Spleen (tissue), 11 donors: ENCODE measurements at regions not wholly inside any gene's neighbourhood (a gene's known extent, or its start where the extent isn't known, plus 50 kb on each side); places are given as distances from the start of the nearest gene placed in this dataset.

Experiments
- DNase-seq: peaks from one replicate; pipeline ENCODE4 v3.0.0-alpha.2; 2020
- H3K27ac ChIP-seq, 8 donors: fragments of 200-600 bp; sonication (generic) in 7 of 8; 1 replicate in 4 of 8; 2 replicates in 4 of 8; pipeline versions ENCODE4 v1.5.0 to v1.8.0; 2016 to 2021; ENCODE audit warnings: inconsistent platforms in 4 of 8, mild to moderate bottlenecking in 4 of 8, moderate library complexity in 1 of 8
- H3K27me3 ChIP-seq, 7 donors: fragments of 200-600 bp; sonication (generic) in 6 of 7; replicated peaks in 1 of 7; 1 replicate in 4 of 7; 2 replicates in 3 of 7; pipeline versions ENCODE4 v1.5.0 to v1.8.0; 2016 to 2021; ENCODE audit warnings: inconsistent platforms in 3 of 7, mild to moderate bottlenecking in 1 of 7
- H3K36me3 ChIP-seq, 6 donors: fragments of 200-600 bp; sonication (generic) in 5 of 6; 1 replicate in 4 of 6; 2 replicates in 2 of 6; pipeline versions ENCODE4 v1.5.0 to v1.8.0; 2016 to 2021; ENCODE audit warnings: inconsistent platforms in 2 of 6
- H3K4me1 ChIP-seq, 6 donors: fragments of 200-600 bp; sonication (generic) in 5 of 6; 1 replicate in 3 of 6; 2 replicates in 3 of 6; pipeline versions ENCODE4 v1.5.0 to v1.8.0; 2016 to 2021; ENCODE audit warnings: inconsistent platforms in 3 of 6
- H3K4me3 ChIP-seq, 8 donors: fragments of 200-600 bp; sonication (generic) in 7 of 8; 1 replicate in 4 of 8; 2 replicates in 4 of 8; pipeline versions ENCODE4 v1.5.0 to v1.8.0; 2016 to 2021; ENCODE audit warnings: inconsistent platforms in 4 of 8, mild to moderate bottlenecking in 4 of 8, moderate library complexity in 2 of 8
- H3K9me3 ChIP-seq, 8 donors: fragments of 200-600 bp; sonication (generic) in 7 of 8; 1 replicate in 4 of 8; 2 replicates in 4 of 8; pipeline versions ENCODE4 v1.5.0 to v1.8.0; 2016 to 2021; ENCODE audit warnings: inconsistent platforms in 4 of 8
- POLR2A ChIP-seq, 3 donors: fragments of 450-650 bp; IDR thresholded peaks; one replicate each; pipeline ENCODE4 v1.5.1; 2017; ENCODE audit warnings: antibody characterized with exemption in 3 of 3, mild to moderate bottlenecking in 1 of 3
- POLR2AphosphoS5 ChIP-seq, 3 donors: sonication (generic); formaldehyde crosslinking; IDR thresholded peaks; one replicate each; pipeline ENCODE4 v1.5.1; 2017; ENCODE audit warnings: antibody characterized with exemption in 3 of 3
- WGBS, 5 donors: extraction: QIAGEN DNeasy Blood & Tissue Kit in 3 of 5; methylation state at CpG; one replicate each; pipeline versions ENCODE4 v1.1.5 to v1.1.7; 2013 to 2018; 5-methylcytosine and 5-hydroxymethylcytosine counted together
- intact Hi-C: fragments of 100-400 bp; cut with DNase I; formaldehyde crosslinking; loops from one replicate; pipeline ENCODE4 v1.15.0; 2023; ENCODE audit warnings: low total_unique reads
- TF ChIP-seq, protein P1 (sequence below), 11 experiments: fragments of 200-600 bp in 7 of 11; fragments of 450-650 bp in 4 of 11; sonication (generic) in 4 of 11; IDR thresholded peaks in 8 of 11; conservative IDR thresholded peaks in 3 of 11; 1 replicate in 7 of 11; 2 replicates in 4 of 11; pipeline versions ENCODE4 v1.4.0 to v1.8.0; 2016 to 2021; ENCODE audit warnings: antibody characterized with exemption in 11 of 11, inconsistent platforms in 4 of 11, mild to moderate bottlenecking in 1 of 11
- donor health status: healthy with polysubstance abuse.
- donor health status: DM: no; HTN: no; CAD: no; lungs with moderate emphysema.
- donor health status: DM: no; HTN: no; CAD: no.
- donor health status: Bipolar disorder and iron deficiency.
- donor health status: healthy.
- donor health status: DM: no; HTN: no; CAD: no.
- donor health status: DM: yes; HTN: yes; CAD: no.

DNA sequence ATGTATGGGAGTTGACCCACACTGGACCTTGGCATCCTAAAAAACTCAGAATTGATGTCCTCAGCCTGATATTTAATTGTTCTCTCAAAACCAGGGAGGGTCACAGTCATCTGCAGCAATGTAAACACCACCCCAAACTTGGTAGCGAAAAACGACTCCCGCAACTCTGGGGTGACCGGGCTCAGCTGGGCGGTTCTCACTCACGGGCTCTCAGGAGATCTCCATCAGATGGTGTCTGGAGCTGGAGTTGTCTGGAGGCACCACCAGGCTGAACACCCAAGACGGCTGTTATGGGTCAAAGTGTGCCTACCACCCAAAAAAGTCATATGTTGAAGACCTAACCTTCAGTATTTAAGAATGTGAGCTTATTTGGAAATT lies 50.9 kb upstream of the NXT1 start:
- Histone ChIP-seq H3K36me3 (no peaks in the 10 kb centered on the region), H3K4me3 (no peak overlapping the region), H3K4me1 (peaks cover 0 to 2% (median 0%) of the 10 kb centered on the region in 6 donors), H3K9me3 (no peaks in the 10 kb centered on the region), H3K27me3 (peaks cover 0 to 22% (median 0%) of the 10 kb centered on the region in 7 donors), H3K27ac (no peak overlapping the region)
- no peak for DNase-seq
- 92 to 97% (median 94%) methylated on average over 7 of the region's 7 CpGs for WGBS, 5 donors
- intact Hi-C loops, result no loop called here
- TF ChIP-seq POLR2AphosphoS5 (IDR thresholded peaks at IDR 0.05), result no peak
- TF ChIP-seq, protein P1, sequence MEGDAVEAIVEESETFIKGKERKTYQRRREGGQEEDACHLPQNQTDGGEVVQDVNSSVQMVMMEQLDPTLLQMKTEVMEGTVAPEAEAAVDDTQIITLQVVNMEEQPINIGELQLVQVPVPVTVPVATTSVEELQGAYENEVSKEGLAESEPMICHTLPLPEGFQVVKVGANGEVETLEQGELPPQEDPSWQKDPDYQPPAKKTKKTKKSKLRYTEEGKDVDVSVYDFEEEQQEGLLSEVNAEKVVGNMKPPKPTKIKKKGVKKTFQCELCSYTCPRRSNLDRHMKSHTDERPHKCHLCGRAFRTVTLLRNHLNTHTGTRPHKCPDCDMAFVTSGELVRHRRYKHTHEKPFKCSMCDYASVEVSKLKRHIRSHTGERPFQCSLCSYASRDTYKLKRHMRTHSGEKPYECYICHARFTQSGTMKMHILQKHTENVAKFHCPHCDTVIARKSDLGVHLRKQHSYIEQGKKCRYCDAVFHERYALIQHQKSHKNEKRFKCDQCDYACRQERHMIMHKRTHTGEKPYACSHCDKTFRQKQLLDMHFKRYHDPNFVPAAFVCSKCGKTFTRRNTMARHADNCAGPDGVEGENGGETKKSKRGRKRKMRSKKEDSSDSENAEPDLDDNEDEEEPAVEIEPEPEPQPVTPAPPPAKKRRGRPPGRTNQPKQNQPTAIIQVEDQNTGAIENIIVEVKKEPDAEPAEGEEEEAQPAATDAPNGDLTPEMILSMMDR (IDR thresholded peaks at IDR 0.05 in 8 of 11, conservative IDR thresholded peaks at IDR 0.05 in 3 of 11), result no peak
- no peak for TF ChIP-seq POLR2A (IDR thresholded peaks at IDR 0.05)

DNA sequence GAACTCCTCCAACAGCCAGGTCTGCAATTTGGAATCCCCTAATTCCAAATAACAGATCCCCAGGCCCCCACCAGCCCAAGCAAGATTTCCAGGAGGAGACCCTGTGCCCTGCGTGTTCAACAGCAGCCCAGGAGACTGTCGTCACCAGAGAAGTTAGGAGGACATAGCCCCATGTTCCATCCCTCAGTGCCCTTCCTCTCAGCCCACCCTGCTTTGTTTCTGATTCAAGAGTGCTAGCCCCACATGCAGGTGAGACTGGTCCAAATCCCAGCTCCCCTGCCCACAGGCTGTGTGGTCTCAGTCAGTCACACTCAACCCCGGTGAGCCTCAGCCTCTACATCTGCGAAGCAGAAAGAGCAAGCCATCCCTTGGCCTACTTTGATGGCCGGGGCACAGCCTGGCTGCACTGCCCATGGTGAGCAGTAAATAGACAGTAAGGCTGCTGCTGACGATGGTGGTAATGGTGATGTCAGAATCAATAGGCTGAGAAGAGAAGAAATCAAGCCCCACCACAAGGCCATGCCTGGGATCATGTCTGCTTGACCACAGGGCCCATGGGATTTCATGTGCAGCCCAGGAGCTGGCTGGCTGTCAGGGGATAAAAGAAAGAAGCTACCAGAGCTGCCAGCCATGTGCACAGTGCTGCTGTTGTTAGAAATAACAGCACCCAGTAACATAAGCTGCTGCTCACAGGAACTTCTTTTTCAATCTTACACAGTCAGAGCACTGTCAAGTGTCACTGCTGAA lies 51.5 kb upstream of the NXT1 start:
- DNase-seq, result no peak
- H3K36me3 ChIP-seq, result no peaks in the 10 kb centered on the region
- TF ChIP-seq POLR2A (IDR thresholded peaks at IDR 0.05) (no peak), POLR2AphosphoS5 (IDR thresholded peaks at IDR 0.05) (no peak)
- TF ChIP-seq, protein P1 (IDR thresholded peaks at IDR 0.05 in 8 of 11, conservative IDR thresholded peaks at IDR 0.05 in 3 of 11), result no peak
- no peak overlapping the region for H3K4me3 ChIP-seq
- no peak overlapping the region for H3K27ac ChIP-seq
- intact Hi-C loops, result no loop called here
- H3K4me1 ChIP-seq, result peaks cover 0 to 8% (median 4%) of the 10 kb centered on the region in 6 donors
- peaks cover 0 to 22% (median 0%) of the 10 kb centered on the region in 7 donors for H3K27me3 ChIP-seq
- no peaks in the 10 kb centered on the region for H3K9me3 ChIP-seq
- 87 to 96% (median 92%) methylated on average over 6 of the region's 6 CpGs for WGBS, 5 donors

DNA sequence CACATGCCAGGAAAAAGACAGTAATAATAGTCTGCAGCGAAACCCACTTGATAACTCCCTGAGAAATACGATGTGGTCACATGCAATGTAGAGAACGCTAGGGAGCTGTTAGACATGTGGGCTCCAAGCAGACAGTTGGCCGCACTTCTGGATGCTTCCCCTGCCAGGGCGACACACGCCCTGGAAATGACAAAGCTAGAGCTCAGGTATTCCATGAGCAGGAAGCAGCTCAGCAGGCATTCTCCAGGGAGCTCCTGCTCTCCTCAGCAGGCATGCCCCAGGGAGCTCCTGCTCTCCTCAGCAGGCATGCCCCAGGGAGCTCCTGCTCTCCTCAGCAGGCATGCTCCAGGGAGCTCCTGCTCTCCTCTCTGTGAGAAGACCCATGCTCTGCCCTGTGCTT lies 52.4 kb upstream of the NXT1 start:
- intact Hi-C loops, result no loop called here
- Histone ChIP-seq H3K36me3 (no peaks in the 10 kb centered on the region), H3K4me3 (no peak overlapping the region), H3K27me3 (peaks cover 0 to 22% (median 0%) of the 10 kb centered on the region in 7 donors), H3K9me3 (no peaks in the 10 kb centered on the region), H3K4me1 (peaks cover 0 to 17% (median 5%) of the 10 kb centered on the region in 6 donors), H3K27ac (no peak overlapping the region)
- TF ChIP-seq, protein P1 (IDR thresholded peaks at IDR 0.05 in 8 of 11, conservative IDR thresholded peaks at IDR 0.05 in 3 of 11), result no peak
- TF ChIP-seq POLR2A (IDR thresholded peaks at IDR 0.05), result no peak
- no peak for TF ChIP-seq POLR2AphosphoS5 (IDR thresholded peaks at IDR 0.05)
- DNase-seq, result no peak
- WGBS, 5 donors, result 90 to 97% (median 92%) methylated on average over 6 of the region's 6 CpGs

DNA sequence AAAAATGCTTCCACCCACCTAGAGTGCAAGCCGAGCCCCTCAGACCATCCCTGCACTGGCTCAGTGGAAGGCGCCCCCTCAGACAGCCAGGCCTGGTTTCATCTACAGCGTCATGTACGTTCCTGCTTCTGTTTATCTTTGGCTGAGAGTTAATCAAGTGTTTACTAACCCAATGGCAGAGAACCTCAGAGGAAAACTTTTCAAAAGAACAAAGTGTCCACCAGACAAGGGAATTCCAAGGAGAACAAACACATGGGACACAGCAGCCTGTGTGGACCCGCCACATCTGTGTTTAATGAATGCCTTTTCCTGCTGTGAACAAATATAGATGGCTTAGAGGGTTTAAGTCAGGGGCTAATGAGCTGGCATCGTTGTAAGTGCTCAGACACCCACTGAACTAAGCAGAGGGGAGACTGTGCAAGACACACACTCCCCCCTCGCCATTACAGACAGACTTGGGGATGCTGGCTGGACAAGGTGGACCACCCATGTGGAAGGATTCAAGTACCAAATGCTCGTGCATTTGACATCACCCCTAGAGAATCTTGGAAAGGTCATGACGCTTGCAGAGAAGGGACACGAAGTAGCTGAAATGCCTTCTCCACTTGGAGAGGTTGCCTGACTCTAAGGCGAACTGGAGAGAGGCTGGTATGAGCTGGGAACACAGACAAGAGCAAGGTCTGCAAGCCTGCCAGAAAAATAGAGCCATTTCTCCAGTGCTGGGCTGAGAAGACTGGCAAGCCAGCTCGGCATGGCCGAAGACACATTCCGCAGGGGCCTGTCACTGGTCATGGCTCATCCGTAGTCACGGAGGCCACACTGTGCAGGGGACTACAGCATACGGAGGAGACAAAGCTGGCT lies 53.5 kb upstream of the NXT1 start:
- no peaks in the 10 kb centered on the region for H3K9me3 ChIP-seq
- DNase-seq, result no peak

More for the DNA sequence above, 53.5 kb upstream of the NXT1 start:
- Histone ChIP-seq H3K27me3 (peaks cover 0 to 22% (median 0%) of the 10 kb centered on the region in 7 donors), H3K4me1 (peaks cover 0 to 21% (median 5%) of the 10 kb centered on the region in 6 donors), H3K4me3 (no peak overlapping the region), H3K27ac (no peak overlapping the region), H3K36me3 (no peaks in the 10 kb centered on the region)
- intact Hi-C loops, result no loop called here
- WGBS, 5 donors, result 81 to 89% (median 86%) methylated on average over 17 of the region's 17 CpGs
- TF ChIP-seq POLR2AphosphoS5 (IDR thresholded peaks at IDR 0.05), result no peak
- TF ChIP-seq, protein P1 (IDR thresholded peaks at IDR 0.05 in 8 of 11, conservative IDR thresholded peaks at IDR 0.05 in 3 of 11), result no peak
- TF ChIP-seq POLR2A (IDR thresholded peaks at IDR 0.05), result no peak
